PC-3 (cell line): ENCODE measurements at regions not wholly inside any gene's neighbourhood (a gene's known extent, or its start where the extent isn't known, plus 50 kb on each side); places are given as distances from the start of the nearest gene placed in this dataset.

Source experiments
- ATAC-seq: fragments of 200-7000 bp; cut with Tn5 transposase; 2 replicates; pipeline ENCODE4 v1.9.1; 2020; ENCODE audit warnings: mild to moderate bottlenecking, moderate library complexity
- BruUV-seq: library from RNA; stranded (reverse); fragments of 400-500 nt; replicated peaks from 2 replicates; lab custom pipeline; 2021; lab: Mats Ljungman, UMichigan
- CTCF ChIA-PET: fragments of 300-600 bp; sonication (Branson Sonifier 250); formaldehyde crosslinking; loops from one replicate; lab custom pipeline; 2022; ENCODE audit warnings: antibody characterized with exemption; lab: Charles Lee
- POLR2A ChIA-PET: fragments of 300-600 bp; sonication (Branson Sonifier 250); formaldehyde crosslinking; loops from one replicate; lab custom pipeline; 2022; ENCODE audit warnings: antibody characterized with exemption; ENCODE audit not compliant: unreplicated experiment; lab: Charles Lee
- DNase-seq: peaks from one replicate; pipeline ENCODE4 v3.0.0-alpha.2; 2015
- H2AFZ ChIP-seq: fragments of 300-600 bp; sonication (generic); 2 replicates; pipeline ENCODE4 v1.6.0; 2016; ENCODE audit warnings: antibody characterized with exemption, low read length
- H3F3A ChIP-seq: fragments of 300-600 bp; sonication (generic); one replicate; pipeline ENCODE4 v1.6.0; 2017; ENCODE audit warnings: antibody characterized with exemption, low read length, control low read depth, mild to moderate bottlenecking; ENCODE audit not compliant: unreplicated experiment
- H3K27ac ChIP-seq: fragments of 300-600 bp; sonication (generic); 2 replicates; pipeline ENCODE4 v1.5.1; 2016; ENCODE audit warnings: mild to moderate bottlenecking, low read length
- H3K27me3 ChIP-seq: fragments of 300-600 bp; sonication (generic); 2 replicates; pipeline ENCODE4 v1.6.1; 2016; ENCODE audit warnings: low read length, mixed read lengths
- H3K36me3 ChIP-seq: fragments of 300-600 bp; sonication (generic); 2 replicates; pipeline ENCODE4 v1.6.1; 2016; ENCODE audit warnings: low read depth, mixed run types, low read length, mixed read lengths
- H3K4me1 ChIP-seq: fragments of 300-600 bp; sonication (generic); 2 replicates; pipeline ENCODE4 v1.5.1; 2016; ENCODE audit warnings: low read length; ENCODE audit not compliant: insufficient read depth
- H3K4me2 ChIP-seq: fragments of 300-600 bp; sonication (generic); 2 replicates; pipeline ENCODE4 v1.6.0; 2016; ENCODE audit warnings: low read length
- H3K4me3 ChIP-seq: fragments of 300-600 bp; sonication (generic); 2 replicates; pipeline ENCODE4 v1.5.1; 2016; ENCODE audit warnings: mild to moderate bottlenecking, low read length, mixed read lengths
- H3K79me2 ChIP-seq: fragments of 300-600 bp; sonication (generic); 2 replicates; pipeline ENCODE4 v1.6.1; 2017; ENCODE audit warnings: low read length, mixed read lengths
- H3K9ac ChIP-seq: fragments of 300-600 bp; sonication (generic); 2 replicates; pipeline ENCODE4 v1.6.0; 2016; ENCODE audit warnings: mild to moderate bottlenecking, low read length
- H3K9me2 ChIP-seq: fragments of 300-600 bp; sonication (generic); replicated peaks from 2 replicates; pipeline ENCODE4 v1.6.1; 2016; ENCODE audit warnings: mixed run types, low read length, mixed read lengths
- H3K9me3 ChIP-seq: fragments of 300-600 bp; sonication (generic); 2 replicates; pipeline ENCODE4 v1.6.1; 2016; ENCODE audit warnings: low read length, mixed read lengths
- H4K20me1 ChIP-seq: fragments of 300-600 bp; sonication (generic); 2 replicates; pipeline ENCODE4 v1.6.1; 2016; ENCODE audit warnings: low read length, mixed read lengths
- EZH2 ChIP-seq: fragments of 300-600 bp; sonication (generic); IDR thresholded peaks from one replicate; pipeline ENCODE4 v1.6.1; 2017; ENCODE audit warnings: antibody characterized with exemption, mild to moderate bottlenecking, low read length; ENCODE audit not compliant: unreplicated experiment
- EZH2phosphoT487 ChIP-seq: fragments of 300-600 bp; sonication (generic); IDR thresholded peaks from 2 replicates; pipeline ENCODE4 v1.6.1; 2018; ENCODE audit warnings: mild to moderate bottlenecking, antibody characterized with exemption, low read length, borderline replicate concordance
- intact Hi-C: fragments of 100-400 bp; cut with micrococcal nuclease; formaldehyde crosslinking; loops from 2 replicates; pipeline ENCODE4 v1.9.0; 2023
- TF ChIP-seq, protein P1 (sequence below): fragments of 300-600 bp; sonication (generic); conservative IDR thresholded peaks from 2 replicates; pipeline ENCODE4 v1.5.1; 2017; ENCODE audit warnings: antibody characterized with exemption, low read depth, mild to moderate bottlenecking, low read length

DNA sequence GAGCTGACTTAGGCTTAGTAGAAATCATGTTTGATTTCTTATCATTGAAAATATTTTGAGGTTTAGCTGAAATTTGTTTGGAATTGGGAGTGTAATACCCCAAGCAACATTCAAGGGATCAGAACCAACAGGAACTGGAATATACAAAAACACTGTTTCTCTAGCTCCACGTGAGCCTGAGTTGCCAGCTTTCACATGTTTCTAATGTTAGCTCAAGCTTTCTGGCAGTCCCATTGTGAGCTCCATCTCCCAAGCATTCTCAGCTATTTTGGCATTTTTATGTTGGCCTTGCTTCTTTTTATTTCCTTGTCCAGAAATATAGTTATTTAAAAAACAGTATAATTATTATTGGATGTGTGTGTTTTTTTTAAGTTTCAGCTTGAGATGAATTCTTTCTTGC, 427.1 kb upstream of the DPH6 start:
- TF ChIP-seq EZH2 (no peak), EZH2phosphoT487 (no peak)
- TF ChIP-seq, protein P1, sequence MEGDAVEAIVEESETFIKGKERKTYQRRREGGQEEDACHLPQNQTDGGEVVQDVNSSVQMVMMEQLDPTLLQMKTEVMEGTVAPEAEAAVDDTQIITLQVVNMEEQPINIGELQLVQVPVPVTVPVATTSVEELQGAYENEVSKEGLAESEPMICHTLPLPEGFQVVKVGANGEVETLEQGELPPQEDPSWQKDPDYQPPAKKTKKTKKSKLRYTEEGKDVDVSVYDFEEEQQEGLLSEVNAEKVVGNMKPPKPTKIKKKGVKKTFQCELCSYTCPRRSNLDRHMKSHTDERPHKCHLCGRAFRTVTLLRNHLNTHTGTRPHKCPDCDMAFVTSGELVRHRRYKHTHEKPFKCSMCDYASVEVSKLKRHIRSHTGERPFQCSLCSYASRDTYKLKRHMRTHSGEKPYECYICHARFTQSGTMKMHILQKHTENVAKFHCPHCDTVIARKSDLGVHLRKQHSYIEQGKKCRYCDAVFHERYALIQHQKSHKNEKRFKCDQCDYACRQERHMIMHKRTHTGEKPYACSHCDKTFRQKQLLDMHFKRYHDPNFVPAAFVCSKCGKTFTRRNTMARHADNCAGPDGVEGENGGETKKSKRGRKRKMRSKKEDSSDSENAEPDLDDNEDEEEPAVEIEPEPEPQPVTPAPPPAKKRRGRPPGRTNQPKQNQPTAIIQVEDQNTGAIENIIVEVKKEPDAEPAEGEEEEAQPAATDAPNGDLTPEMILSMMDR: no peak

GRCh38 chr15:35974052-35974451, 428.1 kb upstream of the DPH6 start:
- no peaks in the 10 kb centered on the region for H3K9me2 ChIP-seq
- H3K4me2 ChIP-seq: no peak overlapping the region
- H4K20me1 ChIP-seq: no peaks in the 10 kb centered on the region
- H3K4me3 ChIP-seq: no peak overlapping the region
- DNase-seq: no peak
- H3K9ac ChIP-seq: no peak overlapping the region
- H2AFZ ChIP-seq: no peak overlapping the region
- H3K27me3 ChIP-seq: no peaks in the 10 kb centered on the region; the same call in none of the 2 replicates
- ChIA-PET CTCF (no interaction called here), POLR2A (no interaction called here)
- TF ChIP-seq EZH2: no peak
- no peak for TF ChIP-seq EZH2phosphoT487
- TF ChIP-seq, protein P1: no peak
- intact Hi-C loops: no loop called here
- no peaks in the 10 kb centered on the region for H3K79me2 ChIP-seq
- H3K9me3 ChIP-seq: no peaks in the 10 kb centered on the region
- BruUV-seq: no TSS peak
- no peaks in the 10 kb centered on the region for H3K4me1 ChIP-seq
- no peaks in the 10 kb centered on the region for H3F3A ChIP-seq
- ATAC-seq: no peak
- H3K36me3 ChIP-seq: no peaks in the 10 kb centered on the region
- H3K27ac ChIP-seq: no peak overlapping the region

More for the DNA sequence above, 427.1 kb upstream of the DPH6 start:
- Histone ChIP-seq H3K79me2 (no peaks in the 10 kb centered on the region), H3K4me1 (no peaks in the 10 kb centered on the region), H3K4me3 (no peak overlapping the region), H3K9me2 (no peaks in the 10 kb centered on the region), H4K20me1 (no peaks in the 10 kb centered on the region), H3F3A (no peaks in the 10 kb centered on the region), H3K4me2 (no peak overlapping the region), H3K9me3 (no peaks in the 10 kb centered on the region), H2AFZ (no peak overlapping the region), H3K9ac (no peak overlapping the region), H3K27me3 (no peaks in the 10 kb centered on the region; the same call in none of the 2 replicates), H3K27ac (no peak overlapping the region), H3K36me3 (no peaks in the 10 kb centered on the region)
- CTCF ChIA-PET: no interaction called here
- POLR2A ChIA-PET: no interaction called here
- no peak for ATAC-seq
- intact Hi-C loops: no loop called here
- no peak for DNase-seq
- no TSS peak for BruUV-seq

GRCh38 chr15:35975941-35976340, 430.0 kb upstream of the DPH6 start:
- Histone ChIP-seq H3K79me2 (no peaks in the 10 kb centered on the region), H3K27me3 (no peaks in the 10 kb centered on the region; the same call in none of the 2 replicates), H3F3A (no peaks in the 10 kb centered on the region), H3K9me3 (no peaks in the 10 kb centered on the region), H3K4me2 (no peak overlapping the region), H3K36me3 (no peaks in the 10 kb centered on the region), H3K9me2 (no peaks in the 10 kb centered on the region), H3K9ac (no peak overlapping the region), H2AFZ (no peak overlapping the region), H3K27ac (no peak overlapping the region), H4K20me1 (no peaks in the 10 kb centered on the region), H3K4me3 (no peak overlapping the region), H3K4me1 (no peaks in the 10 kb centered on the region; the same call in 1 of the 2 replicates)
- no peak for DNase-seq
- no TSS peak for BruUV-seq
- ATAC-seq: no peak
- POLR2A ChIA-PET: no interaction called here
- CTCF ChIA-PET: no interaction called here
- TF ChIP-seq EZH2phosphoT487 (no peak), EZH2 (no peak)
- TF ChIP-seq, protein P1: no peak
- intact Hi-C loops: no loop called here
